NCI-H1436 (cell line): ENCODE measurements at regions not wholly inside any gene's neighbourhood (a gene's known extent, or its start where the extent isn't known, plus 50 kb on each side); places are given as distances from the start of the nearest gene placed in this dataset.

ENCODE experiments used
- DNase-seq: peaks from one replicate; lab custom pipeline; 2025; lab: John Stamatoyannopoulos, UW

GRCh38 chr2:129253461-129253812 lies 726.0 kb upstream of the RAB6C start:
- DNase-seq, result no peak

GRCh38 chr2:129254718-129255117 lies 724.7 kb upstream of the RAB6C start:
- DNase-seq, result no peak

GRCh38 chr2:129255610-129256313 lies 723.7 kb upstream of the RAB6C start:
- no peak for DNase-seq

GRCh38 chr2:129256642-129257041 lies 722.8 kb upstream of the RAB6C start:
- DNase-seq, result no peak

GRCh38 chr2:129262934-129263333 lies 716.5 kb upstream of the RAB6C start:
- no peak for DNase-seq

- no peak for DNase-seq
Observed at GRCh38 chr2:129263939-129264338, 715.5 kb upstream of the RAB6C start.

GRCh38 chr2:129267559-129267958 lies 711.9 kb upstream of the RAB6C start:
- DNase-seq, result no peak

GRCh38 chr2:129273266-129274037 lies 706.0 kb upstream of the RAB6C start:
- no peak for DNase-seq

- no peak for DNase-seq
Observed at GRCh38 chr2:129274038-129274415, 705.4 kb upstream of the RAB6C start.

- DNase-seq, result no peak
Observed at GRCh38 chr2:129274918-129275317, 704.5 kb upstream of the RAB6C start.

GRCh38 chr2:129275706-129276105 lies 703.8 kb upstream of the RAB6C start:
- DNase-seq, result no peak

GRCh38 chr2:129276978-129277584 lies 702.4 kb upstream of the RAB6C start:
- no peak for DNase-seq

- no peak for DNase-seq
Observed at GRCh38 chr2:129277585-129277981, 701.9 kb upstream of the RAB6C start.

- no peak for DNase-seq
Observed at GRCh38 chr2:129281791-129282530, 697.5 kb upstream of the RAB6C start.

GRCh38 chr2:129285012-129285411 lies 694.5 kb upstream of the RAB6C start:
- no peak for DNase-seq

- DNase-seq, result no peak
Observed at GRCh38 chr2:129293326-129293725, 686.1 kb upstream of the RAB6C start.

- no peak for DNase-seq
Observed at GRCh38 chr2:129296396-129296795, 683.1 kb upstream of the RAB6C start.

GRCh38 chr2:129296806-129297205 lies 682.7 kb upstream of the RAB6C start:
- DNase-seq, result no peak

GRCh38 chr2:129297430-129297829 lies 682.0 kb upstream of the RAB6C start:
- no peak for DNase-seq

GRCh38 chr2:129299338-129299737 lies 680.1 kb upstream of the RAB6C start:
- no peak for DNase-seq

GRCh38 chr2:129299756-129300155 lies 679.7 kb upstream of the RAB6C start:
- no peak for DNase-seq

GRCh38 chr2:129300456-129300855 lies 679.0 kb upstream of the RAB6C start:
- DNase-seq, result no peak
